Progenitor cell of endocrine pancreas (in vitro differentiated cells): ENCODE measurements at regions not wholly inside any gene's neighbourhood (a gene's known extent, or its start where the extent isn't known, plus 50 kb on each side); places are given as distances from the start of the nearest gene placed in this dataset.
A peak's percentile ranks its signal among the peaks of the same experiment; 100 is the strongest.
"Not testable (repeated sequence)": the region's sequence is repeated elsewhere in the genome, so short reads cannot be mapped to it uniquely, and the experiment has no call there.

Experiments used
- DNase-seq: peaks from one replicate; pipeline ENCODE4 v3.0.0; 2021; ENCODE audit warnings: low spot score; ENCODE audit not compliant: unreplicated experiment
- H3K27ac Mint-ChIP-seq: 2 replicates; pipeline ENCODE4 v1.8.0; 2021; ENCODE audit warnings: mild to moderate bottlenecking, moderate library complexity, mixed read lengths
- H3K27me3 Mint-ChIP-seq: 2 replicates; pipeline ENCODE4 v1.8.0; 2021; ENCODE audit warnings: mixed read lengths
- H3K36me3 Mint-ChIP-seq: 2 replicates; pipeline ENCODE4 v1.8.0; 2022; ENCODE audit warnings: mixed read lengths; ENCODE audit not compliant: insufficient read depth
- H3K4me1 Mint-ChIP-seq: 2 replicates; pipeline ENCODE4 v1.8.0; 2021; ENCODE audit warnings: low read depth, mixed read lengths
- H3K4me3 Mint-ChIP-seq: 2 replicates; pipeline ENCODE4 v1.8.0; 2021; ENCODE audit warnings: low read depth, mild to moderate bottlenecking, moderate library complexity, mixed read lengths
- H3K9me3 Mint-ChIP-seq: 2 replicates; pipeline ENCODE4 v1.8.0; 2021; ENCODE audit warnings: low read depth, mixed read lengths
- CTCF ChIP-seq: fragments of 200-600 bp; sonication (generic); IDR thresholded peaks from one replicate; pipeline ENCODE4 v1.5.0; 2021; ENCODE audit warnings: antibody characterized with exemption, mild to moderate bottlenecking; ENCODE audit not compliant: unreplicated experiment

GRCh38 chr2:216985658-216986141, 125.8 kb upstream of the TNP1 start:
- Mint-ChIP-seq H3K4me3 (no peak overlapping the region), H3K27ac (peak overlapping the region; percentile 38)

GRCh38 chr2:216984937-216985336, 125.1 kb upstream of the TNP1 start:
- Mint-ChIP-seq H3K9me3 (peaks cover 9% of the 10 kb centered on the region), H3K4me3 (no peak overlapping the region), H3K4me1 (peaks cover 5% of the 10 kb centered on the region), H3K27ac (no peak overlapping the region), H3K27me3 (peaks cover 3% of the 10 kb centered on the region), H3K36me3 (peaks cover 1% of the 10 kb centered on the region)
- no peak for DNase-seq
- no peak for TF ChIP-seq CTCF

More at GRCh38 chr2:216985658-216986141, 125.8 kb upstream of the TNP1 start:
- no peak for DNase-seq
- Mint-ChIP-seq H3K27me3 (peaks cover 3% of the 10 kb centered on the region), H3K9me3 (peaks cover 7% of the 10 kb centered on the region), H3K36me3 (peaks cover 1% of the 10 kb centered on the region), H3K4me1 (peaks cover 5% of the 10 kb centered on the region)
- no peak for TF ChIP-seq CTCF

- not testable (repeated sequence) for H3K27ac Mint-ChIP-seq, H3K27me3 Mint-ChIP-seq, H3K36me3 Mint-ChIP-seq, DNase-seq, H3K4me3 Mint-ChIP-seq, H3K4me1 Mint-ChIP-seq
- H3K9me3 Mint-ChIP-seq, result peaks cover 29% of the 10 kb centered on the region
Measured at GRCh38 chr2:216981951-216982350, 122.1 kb upstream of the TNP1 start.

- not testable (repeated sequence) for H3K27ac Mint-ChIP-seq
Measured at GRCh38 chr2:216980510-216980909, 120.6 kb upstream of the TNP1 start.

GRCh38 chr2:216974321-216975302, 114.7 kb upstream of the TNP1 start:
- DNase-seq, result no peak
- peaks cover 17% of the 10 kb centered on the region for H3K9me3 Mint-ChIP-seq
- peaks cover 3% of the 10 kb centered on the region for H3K27me3 Mint-ChIP-seq
- H3K27ac Mint-ChIP-seq, result no peak overlapping the region
- no peaks in the 10 kb centered on the region for H3K4me1 Mint-ChIP-seq
- no peak overlapping the region for H3K4me3 Mint-ChIP-seq
- H3K36me3 Mint-ChIP-seq, result no peaks in the 10 kb centered on the region
- TF ChIP-seq CTCF, result no peak

More at GRCh38 chr2:216980510-216980909, 120.6 kb upstream of the TNP1 start:
- DNase-seq, H3K36me3 Mint-ChIP-seq, H3K4me1 Mint-ChIP-seq, H3K4me3 Mint-ChIP-seq, H3K27me3 Mint-ChIP-seq: not testable (repeated sequence)
- H3K9me3 Mint-ChIP-seq, result peaks cover 30% of the 10 kb centered on the region

GRCh38 chr2:216971593-216971992, 111.7 kb upstream of the TNP1 start:
- TF ChIP-seq CTCF, result no peak
- H3K27me3 Mint-ChIP-seq, result peaks cover 13% of the 10 kb centered on the region
- no peaks in the 10 kb centered on the region for H3K4me1 Mint-ChIP-seq
- H3K27ac Mint-ChIP-seq, result no peak overlapping the region
- no peaks in the 10 kb centered on the region for H3K9me3 Mint-ChIP-seq
- H3K4me3 Mint-ChIP-seq, result no peak overlapping the region
- no peaks in the 10 kb centered on the region for H3K36me3 Mint-ChIP-seq
- no peak for DNase-seq
